MM.1S (cell line): ENCODE measurements at regions not wholly inside any gene's neighbourhood (a gene's known extent, or its start where the extent isn't known, plus 50 kb on each side); places are given as distances from the start of the nearest gene placed in this dataset.

Experiments
- DNase-seq: peaks from one replicate; pipeline ENCODE4 v3.0.0-alpha.2; 2015
- H2AFZ ChIP-seq: fragments of 300-600 bp; sonication (generic); 2 replicates; pipeline ENCODE4 v1.6.0; 2016; ENCODE audit warnings: antibody characterized with exemption, low read length
- H3F3A ChIP-seq: fragments of 300-600 bp; sonication (generic); 2 replicates; pipeline ENCODE4 v1.6.1; 2016; ENCODE audit warnings: mild to moderate bottlenecking, antibody characterized with exemption, low read length, moderate library complexity, mixed read lengths; ENCODE audit not compliant: insufficient read depth
- H3K27ac ChIP-seq: fragments of 300-600 bp; sonication (generic); 2 replicates; pipeline ENCODE4 v1.5.1; 2016; ENCODE audit warnings: mild to moderate bottlenecking, low read length
- H3K27me3 ChIP-seq: fragments of 300-600 bp; sonication (generic); replicated peaks from 2 replicates; pipeline ENCODE4 v1.6.0; 2016; ENCODE audit warnings: low read length; ENCODE audit not compliant: insufficient read depth
- H3K36me3 ChIP-seq: fragments of 300-600 bp; sonication (generic); replicated peaks from 2 replicates; pipeline ENCODE4 v1.6.1; 2016; ENCODE audit warnings: mild to moderate bottlenecking, low read length, mixed read lengths; ENCODE audit not compliant: insufficient read depth
- H3K4me1 ChIP-seq: fragments of 300-600 bp; sonication (generic); 2 replicates; pipeline ENCODE4 v1.6.1; 2016; ENCODE audit warnings: low read length, mixed read lengths
- H3K4me2 ChIP-seq: fragments of 300-600 bp; sonication (generic); 2 replicates; pipeline ENCODE4 v1.6.0; 2016; ENCODE audit warnings: low read depth, low read length
- H3K4me3 ChIP-seq: fragments of 300-600 bp; sonication (generic); 2 replicates; pipeline ENCODE4 v1.5.1; 2016; ENCODE audit warnings: low read length, mixed read lengths
- H3K79me2 ChIP-seq: fragments of 300-600 bp; sonication (generic); 2 replicates; pipeline ENCODE4 v1.6.1; 2016; ENCODE audit warnings: mixed run types, low read length, mixed read lengths
- H3K9ac ChIP-seq: fragments of 300-600 bp; sonication (generic); 2 replicates; pipeline ENCODE4 v1.6.1; 2016; ENCODE audit warnings: low read length, mixed read lengths
- H3K9me2 ChIP-seq: fragments of 300-600 bp; sonication (generic); replicated peaks from 2 replicates; pipeline ENCODE4 v1.6.1; 2016; ENCODE audit warnings: mild to moderate bottlenecking, low read length, mixed read lengths; ENCODE audit not compliant: insufficient read depth
- H3K9me3 ChIP-seq: fragments of 300-600 bp; sonication (generic); replicated peaks from 2 replicates; pipeline ENCODE4 v1.6.1; 2016; ENCODE audit warnings: mild to moderate bottlenecking, low read length, mixed read lengths; ENCODE audit not compliant: insufficient read depth
- H4K20me1 ChIP-seq: fragments of 300-600 bp; sonication (generic); 2 replicates; pipeline ENCODE4 v1.6.1; 2016; ENCODE audit warnings: mild to moderate bottlenecking, low read length, moderate library complexity, mixed read lengths; ENCODE audit not compliant: insufficient read depth
- CTCF ChIP-seq: fragments of 300-600 bp; sonication (generic); IDR thresholded peaks from 2 replicates; pipeline ENCODE4 v1.5.1; 2016; ENCODE audit warnings: antibody characterized with exemption, low read length, mixed read lengths
- EZH2 ChIP-seq: fragments of 300-600 bp; sonication (generic); optimal IDR thresholded peaks from 2 replicates; pipeline ENCODE3; 2017; ENCODE audit warnings: low read depth, mild to moderate bottlenecking, antibody characterized with exemption, low read length, mixed read lengths
- EZH2phosphoT487 ChIP-seq: fragments of 300-600 bp; sonication (generic); IDR thresholded peaks from 2 replicates; pipeline ENCODE4 v1.6.1; 2018; ENCODE audit warnings: antibody characterized with exemption, low read length

GRCh38 chr13:31049833-31050232 is 111.9 kb downstream of the HSPH1 start:
- Histone ChIP-seq H3K9me2 (no peaks in the 10 kb centered on the region), H3K4me2 (no peak overlapping the region), H3K9ac (no peak overlapping the region), H3K4me1 (no peaks in the 10 kb centered on the region), H4K20me1 (no peaks in the 10 kb centered on the region), H3K27ac (no peak overlapping the region), H3K36me3 (no peaks in the 10 kb centered on the region), H3K27me3 (no peaks in the 10 kb centered on the region), H3K4me3 (no peak overlapping the region), H3F3A (no peaks in the 10 kb centered on the region), H3K9me3 (no peaks in the 10 kb centered on the region), H2AFZ (no peak overlapping the region), H3K79me2 (no peaks in the 10 kb centered on the region)
- no peak for DNase-seq
- TF ChIP-seq EZH2phosphoT487 (no peak), EZH2 (no peak), CTCF (no peak)

GRCh38 chr13:31049083-31049482 is 112.6 kb downstream of the HSPH1 start:
- H3K9me2 ChIP-seq = no peaks in the 10 kb centered on the region
- no peaks in the 10 kb centered on the region for H3K4me1 ChIP-seq
- no peaks in the 10 kb centered on the region for H3K27me3 ChIP-seq
- TF ChIP-seq EZH2phosphoT487 = no peak
- TF ChIP-seq CTCF = no peak
- no peak for TF ChIP-seq EZH2
- H3K36me3 ChIP-seq = no peaks in the 10 kb centered on the region
- DNase-seq = no peak
- H3F3A ChIP-seq = no peaks in the 10 kb centered on the region
- H3K9me3 ChIP-seq = no peaks in the 10 kb centered on the region
- H4K20me1 ChIP-seq = no peaks in the 10 kb centered on the region
- no peak overlapping the region for H3K4me3 ChIP-seq
- H3K4me2 ChIP-seq = no peak overlapping the region
- H3K9ac ChIP-seq = no peak overlapping the region
- H2AFZ ChIP-seq = no peak overlapping the region
- no peaks in the 10 kb centered on the region for H3K79me2 ChIP-seq
- no peak overlapping the region for H3K27ac ChIP-seq

- H2AFZ ChIP-seq = no peak overlapping the region
- no peak overlapping the region for H3K27ac ChIP-seq
- H3K27me3 ChIP-seq = no peaks in the 10 kb centered on the region
- H3K9me3 ChIP-seq = no peaks in the 10 kb centered on the region
- no peak overlapping the region for H3K4me2 ChIP-seq
- no peaks in the 10 kb centered on the region for H3K4me1 ChIP-seq
- H3K9me2 ChIP-seq = no peaks in the 10 kb centered on the region
- no peaks in the 10 kb centered on the region for H4K20me1 ChIP-seq
- no peak overlapping the region for H3K4me3 ChIP-seq
- no peaks in the 10 kb centered on the region for H3F3A ChIP-seq
- H3K36me3 ChIP-seq = no peaks in the 10 kb centered on the region
- no peaks in the 10 kb centered on the region for H3K79me2 ChIP-seq
- DNase-seq = no peak
- no peak overlapping the region for H3K9ac ChIP-seq
- TF ChIP-seq CTCF (no peak), EZH2phosphoT487 (no peak), EZH2 (no peak)
These were observed 113.2 kb downstream of the HSPH1 start for GRCh38 chr13:31048521-31048920.
